ENCODE measurements at regions not wholly inside any gene's neighbourhood (a gene's known extent, or its start where the extent isn't known, plus 50 kb on each side); places are given as distances from the start of the nearest gene placed in this dataset.
"Not testable (repeated sequence)": the region's sequence is repeated elsewhere in the genome, so short reads cannot be mapped to it uniquely, and the experiment has no call there.

DNA sequence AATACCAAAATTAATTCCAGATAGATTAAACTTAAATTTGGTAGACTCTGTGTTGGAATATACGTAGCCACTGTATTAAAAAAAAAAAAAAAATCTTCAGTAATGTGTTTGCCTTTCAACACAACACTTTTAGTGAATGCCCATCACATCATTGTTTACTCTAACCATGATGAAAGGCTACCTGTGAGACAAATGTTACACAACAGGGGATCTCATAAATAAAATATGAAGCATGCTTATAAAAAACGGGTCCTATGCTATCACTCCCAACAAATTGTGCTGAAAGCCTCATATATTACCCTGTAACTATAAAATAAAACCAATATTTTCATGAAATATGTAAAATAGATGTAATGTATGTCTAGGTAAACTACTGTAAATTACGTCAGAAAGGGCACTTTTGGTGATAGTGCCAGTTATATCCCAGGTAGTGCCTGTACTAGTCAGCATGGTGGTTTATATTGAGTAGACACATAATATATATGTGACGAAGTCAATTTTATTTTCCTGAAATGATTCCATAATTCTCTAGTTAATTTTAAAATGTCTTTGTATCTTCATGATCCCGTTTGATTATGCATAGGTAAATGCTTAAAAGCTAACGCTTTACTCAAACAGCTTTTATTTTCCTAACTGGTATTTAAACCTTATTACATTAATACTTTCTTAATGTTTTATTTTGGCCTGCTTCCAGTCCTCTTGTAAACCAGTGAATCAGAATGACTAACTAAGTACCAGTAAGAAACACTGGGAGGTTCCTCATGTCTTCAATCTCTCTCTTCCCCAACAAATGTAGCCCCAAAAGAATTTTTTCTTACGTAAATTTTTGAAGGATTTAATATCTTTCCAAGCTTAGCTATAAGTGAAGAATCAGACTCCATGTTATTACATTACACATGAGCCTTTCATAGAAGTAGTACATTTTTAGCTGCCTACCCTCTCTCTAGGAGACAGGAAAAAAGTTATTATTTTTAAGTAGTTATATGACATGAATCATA, 420.3 kb downstream of the GABRG2 start:
- DNase-seq, result no peak

GRCh38 chr5:162496100-162496808, 428.7 kb downstream of the GABRG2 start:
- no peak for DNase-seq

- DNase-seq, result no peak
Observed at GRCh38 chr5:162497455-162497854, 429.9 kb downstream of the GABRG2 start.

- no peak for DNase-seq
Observed at GRCh38 chr5:162502780-162503179, 435.2 kb downstream of the GABRG2 start.

DNA sequence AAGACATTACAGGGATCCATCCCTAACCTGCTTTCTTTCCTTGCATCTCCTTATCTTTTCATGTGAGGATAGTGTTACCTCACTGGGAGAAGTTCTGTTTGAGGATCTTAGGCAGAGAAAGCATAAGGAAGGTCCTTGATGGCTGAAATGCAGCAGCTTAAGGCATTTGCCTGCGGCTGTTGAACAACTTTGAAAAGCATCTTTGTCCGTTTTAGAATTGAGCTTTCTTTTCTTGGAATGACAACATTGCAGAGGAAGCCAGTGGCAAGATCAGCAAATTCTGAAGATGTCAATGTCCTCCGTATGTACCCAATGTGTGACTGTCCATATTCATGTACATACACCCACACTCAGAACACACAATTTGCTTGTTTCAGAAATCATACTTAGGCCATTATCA, 436.2 kb downstream of the GABRG2 start:
- DNase-seq, result no peak

DNA sequence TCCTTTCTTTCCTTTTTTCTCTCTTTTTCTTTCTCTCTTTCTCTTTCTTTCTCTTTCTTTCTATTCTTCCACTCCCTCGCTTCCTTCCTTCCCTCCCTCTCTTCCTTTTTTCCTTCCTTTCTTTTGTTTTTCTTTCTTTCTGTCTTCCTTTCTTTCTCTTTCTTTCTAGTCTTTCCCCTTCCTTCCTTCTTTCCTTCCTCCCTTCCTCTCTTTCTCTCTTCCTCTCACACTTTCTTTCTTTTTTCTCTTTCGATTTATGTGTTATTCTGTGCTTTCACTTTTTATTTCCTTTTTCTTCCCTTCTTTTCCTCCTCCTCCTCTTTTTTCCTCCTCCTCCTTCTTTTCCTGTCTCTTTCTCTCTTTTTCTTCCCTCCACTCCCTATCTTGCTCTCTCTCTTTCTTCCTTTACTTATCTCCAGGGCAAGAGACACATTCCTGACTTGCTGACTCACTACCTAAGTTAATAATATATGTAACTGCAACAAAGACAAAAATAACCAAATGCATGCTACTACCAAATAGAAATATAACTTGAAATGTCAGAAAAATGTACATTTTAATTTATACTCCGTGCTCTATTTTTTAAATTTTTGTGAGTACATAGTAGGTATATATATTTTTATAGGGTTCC, 445.5 kb downstream of the GABRG2 start:
- no peak for DNase-seq

- no peak for DNase-seq
Observed at GRCh38 chr5:162514116-162514515, 446.5 kb downstream of the GABRG2 start.

DNA sequence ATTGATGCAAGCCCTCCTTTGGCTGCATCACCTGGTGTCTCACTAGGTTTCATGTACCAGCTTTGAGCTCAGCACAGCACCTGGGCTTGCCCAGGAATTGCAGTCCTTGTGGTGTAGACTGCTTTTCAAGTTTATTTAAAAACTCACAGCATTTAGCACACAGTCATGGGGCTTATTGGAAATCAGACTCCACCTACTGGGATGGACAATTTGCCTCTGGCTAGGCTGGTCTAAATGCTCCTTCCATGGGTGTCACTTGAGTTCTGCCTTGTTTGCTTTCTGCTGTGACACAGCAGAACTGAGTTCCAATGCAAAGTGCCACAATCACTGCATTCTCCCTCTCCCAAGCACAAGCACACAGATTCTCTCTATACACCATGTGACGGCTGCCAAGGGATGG, 453.3 kb downstream of the GABRG2 start:
- no peak for DNase-seq

- DNase-seq, result no peak
Observed at GRCh38 chr5:162529209-162529608, 461.6 kb downstream of the GABRG2 start.

DNA sequence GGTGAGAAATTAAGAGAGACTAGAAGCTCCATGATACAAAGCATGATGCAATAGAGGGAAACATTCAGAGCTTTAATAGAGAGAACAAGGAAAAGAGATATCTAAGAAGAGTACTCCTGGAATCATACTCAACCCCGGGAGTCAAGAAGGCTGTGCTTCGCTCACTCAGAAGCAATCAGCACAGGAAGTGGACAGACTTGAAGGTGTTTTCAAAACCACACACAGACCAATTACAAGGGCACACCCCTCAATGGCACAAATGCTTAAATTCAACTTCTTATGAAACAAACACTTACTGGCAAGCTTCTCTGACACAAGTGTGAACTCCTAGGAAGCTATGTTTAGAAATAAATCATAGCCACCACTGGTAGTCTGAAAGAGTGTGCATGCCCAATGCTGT, 462.3 kb downstream of the GABRG2 start:
- no peak for DNase-seq

- no peak for DNase-seq
Observed at GRCh38 chr5:162543437-162543836, 475.9 kb downstream of the GABRG2 start.

DNA sequence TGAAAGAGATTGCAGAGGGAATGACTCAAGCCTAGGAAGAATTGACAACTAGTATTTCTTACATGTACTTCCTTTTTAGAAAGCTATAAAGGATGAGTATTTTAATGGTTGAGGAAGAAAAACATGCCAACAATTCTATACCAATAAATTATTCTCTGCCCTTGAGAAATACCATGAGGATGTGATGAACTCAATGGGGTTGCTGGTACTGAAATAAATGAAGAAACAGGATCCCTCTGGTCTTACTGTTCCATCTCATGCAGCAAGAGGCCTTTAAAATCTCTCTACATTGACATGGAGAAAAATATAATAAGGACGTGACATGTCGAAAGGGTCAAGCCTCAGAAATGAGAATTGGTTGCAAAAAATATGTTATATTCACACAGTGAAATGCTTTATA, 477.3 kb downstream of the GABRG2 start:
- no peak for DNase-seq

GRCh38 chr5:162550236-162550635, 482.7 kb downstream of the GABRG2 start:
- DNase-seq, result no peak

- no peak for DNase-seq
Observed at GRCh38 chr5:162558120-162558519, 490.5 kb downstream of the GABRG2 start.

GRCh38 chr5:162567644-162568043, 500.1 kb downstream of the GABRG2 start:
- no peak for DNase-seq

DNA sequence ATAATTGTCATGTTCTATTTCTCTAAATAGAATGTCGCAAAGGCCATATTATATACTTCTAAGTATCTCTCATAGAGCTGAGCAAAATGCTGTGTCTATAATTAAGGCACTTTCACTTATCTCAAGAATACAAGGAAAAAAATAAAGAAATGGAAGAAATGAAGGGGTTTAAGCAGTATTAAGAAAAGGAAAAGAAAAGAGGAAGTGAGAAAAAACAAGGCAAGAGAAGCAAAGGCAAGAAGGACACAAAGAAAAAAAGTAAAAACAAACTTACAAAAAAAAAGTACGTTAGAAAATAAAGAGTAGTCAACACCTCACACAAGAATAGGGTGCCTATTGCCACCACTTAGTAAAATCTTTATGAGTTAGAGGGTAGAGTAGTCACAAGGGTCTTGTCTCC, 506.2 kb downstream of the GABRG2 start:
- no peak for DNase-seq

- no peak for DNase-seq
Observed at GRCh38 chr5:162591724-162592123, 524.2 kb downstream of the GABRG2 start.

DNA sequence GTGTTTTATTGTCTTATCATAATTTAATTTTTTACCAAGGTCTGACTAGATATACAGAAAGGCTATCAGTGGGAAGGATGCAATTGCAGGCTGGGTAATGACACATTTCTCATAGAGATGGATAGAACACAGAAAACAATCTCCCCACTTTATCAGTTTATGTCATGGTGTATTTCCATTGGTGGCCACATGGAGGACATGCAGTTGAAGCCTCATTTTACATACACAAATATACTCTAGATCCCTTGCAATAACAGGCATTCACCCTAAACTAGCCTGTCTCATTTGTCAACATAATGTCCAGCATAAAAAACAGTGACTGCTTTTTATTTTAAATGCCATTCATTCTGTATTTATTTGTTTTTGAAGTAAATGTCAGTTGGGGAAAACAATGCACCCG, 526.3 kb downstream of the GABRG2 start:
- no peak for DNase-seq

GRCh38 chr5:162603443-162604070, 536.0 kb downstream of the GABRG2 start:
- no peak for DNase-seq

DNA sequence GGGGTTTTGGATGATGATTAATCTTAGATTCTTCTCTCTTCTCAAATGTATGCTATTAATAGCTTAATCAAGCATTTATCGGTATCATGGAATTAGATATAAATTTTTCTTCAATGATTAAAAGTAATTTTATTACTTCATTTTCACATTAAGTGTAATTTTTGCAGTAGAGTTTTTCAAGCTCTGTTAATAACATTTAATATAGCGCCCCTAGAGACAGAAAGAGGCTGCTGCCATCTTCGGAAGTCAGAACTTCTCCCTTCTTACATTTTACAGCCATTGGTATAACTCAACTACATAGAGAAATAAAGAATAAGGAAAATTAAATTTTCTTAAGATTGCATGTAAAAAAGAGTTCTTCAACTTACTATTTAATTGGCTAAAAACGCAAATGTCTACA, 540.3 kb downstream of the GABRG2 start:
- no peak for DNase-seq

DNA sequence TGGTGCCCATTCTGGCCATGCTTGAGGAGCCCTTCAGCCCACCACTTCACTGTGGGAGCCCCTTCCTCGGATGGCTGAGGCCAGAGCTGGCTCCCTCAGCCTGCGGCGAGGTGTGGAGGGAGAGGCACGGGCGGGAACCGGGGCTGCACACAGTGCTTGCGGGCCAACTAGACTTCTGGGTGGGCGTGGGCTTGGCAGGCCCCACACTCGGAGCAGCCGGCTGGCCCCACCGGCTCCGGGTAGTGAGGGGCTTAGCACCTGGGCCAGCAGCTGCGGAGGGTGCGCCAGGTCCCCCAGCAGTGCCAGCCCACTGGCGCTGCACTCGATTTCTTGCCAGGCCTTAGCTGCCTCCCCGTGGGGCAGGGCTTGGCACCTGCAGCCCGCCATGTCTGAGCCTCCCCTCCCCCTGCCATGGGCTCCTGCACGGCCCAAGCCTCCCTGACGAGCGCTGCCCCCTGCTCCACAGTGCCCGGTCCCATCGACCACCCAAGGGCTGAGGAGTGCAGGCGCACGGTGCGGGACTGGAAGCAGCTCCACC, 554.2 kb downstream of the GABRG2 start:
- DNase-seq, result not testable (repeated sequence)

GRCh38 chr5:162624110-162624509, 556.5 kb downstream of the GABRG2 start:
- no peak for DNase-seq

- DNase-seq, result no peak
Observed at GRCh38 chr5:162637481-162637880, 569.9 kb downstream of the GABRG2 start.

All from CD4-positive, alpha-beta T cell treated with Interleukin-12 subunit alpha and Interleukin-12 subunit beta, for 1 hour (primary cell).